Osteoblast (primary cell): ENCODE measurements at regions not wholly inside any gene's neighbourhood (a gene's known extent, or its start where the extent isn't known, plus 50 kb on each side); places are given as distances from the start of the nearest gene placed in this dataset.

Source experiments
- DNase-seq: peaks from one replicate; pipeline ENCODE4 v3.0.0; 2011; ENCODE audit warnings: low spot score, mixed read lengths; ENCODE audit not compliant: insufficient read length; ENCODE audit errors: missing footprints
- H2AFZ ChIP-seq: 2 replicates; pipeline ENCODE4 v1.6.0; 2011; ENCODE audit warnings: mild to moderate bottlenecking, low read length
- H3K27ac ChIP-seq: 2 replicates; pipeline ENCODE4 v1.5.1; 2011; ENCODE audit warnings: mild to moderate bottlenecking, low read depth, low read length, moderate library complexity
- H3K27me3 ChIP-seq: 2 replicates; pipeline ENCODE4 v1.6.0; 2012; ENCODE audit warnings: mild to moderate bottlenecking, control low read depth, inconsistent platforms, low read length, moderate library complexity; ENCODE audit not compliant: insufficient read depth
- H3K36me3 ChIP-seq: 2 replicates; pipeline ENCODE4 v1.5.1; 2011; ENCODE audit warnings: mild to moderate bottlenecking, low read length, control low read depth, moderate library complexity; ENCODE audit not compliant: insufficient read depth
- H3K4me1 ChIP-seq: 2 replicates; pipeline ENCODE4 v1.5.1; 2011; ENCODE audit warnings: mild to moderate bottlenecking, low read length, control low read depth, moderate library complexity; ENCODE audit not compliant: insufficient read depth
- H3K4me2 ChIP-seq: 2 replicates; pipeline ENCODE4 v1.6.0; 2011; ENCODE audit warnings: mild to moderate bottlenecking, low read length; ENCODE audit not compliant: insufficient read depth
- H3K4me3 ChIP-seq: fragments of 200-600 bp; sonication (generic); 3 replicates; pipeline ENCODE4 v1.5.1; 2012; ENCODE audit warnings: mild to moderate bottlenecking, low read length, inconsistent platforms; ENCODE audit not compliant: insufficient read depth
- H3K79me2 ChIP-seq: 2 replicates; pipeline ENCODE4 v1.6.0; 2012; ENCODE audit warnings: mild to moderate bottlenecking, low read length, control low read depth, inconsistent platforms; ENCODE audit not compliant: insufficient read depth
- H3K9me3 ChIP-seq: 2 replicates; pipeline ENCODE4 v1.5.1; 2011; ENCODE audit warnings: low read depth, low read length, control low read depth
- H4K20me1 ChIP-seq: 2 replicates; pipeline ENCODE4 v1.6.0; 2012; ENCODE audit warnings: mild to moderate bottlenecking, low read length, control low read depth; ENCODE audit not compliant: insufficient read depth
- CTCF ChIP-seq: IDR thresholded peaks from 2 replicates; pipeline ENCODE4 v1.5.1; 2011; ENCODE audit warnings: mild to moderate bottlenecking, low read depth, low read length, moderate library complexity; ENCODE audit errors: extremely low read depth

- Histone ChIP-seq H3K27ac (no peak overlapping the region), H3K36me3 (no peaks in the 10 kb centered on the region), H3K9me3 (peaks cover 2% of the 10 kb centered on the region), H3K27me3 (no peaks in the 10 kb centered on the region), H4K20me1 (no peaks in the 10 kb centered on the region), H3K4me2 (no peak overlapping the region), H3K4me3 (no peak overlapping the region), H3K79me2 (no peaks in the 10 kb centered on the region), H2AFZ (no peak overlapping the region), H3K4me1 (no peaks in the 10 kb centered on the region)
- no peak for TF ChIP-seq CTCF
- peak; percentile 65 for DNase-seq
Observed at GRCh38 chr20:21900431-21900830, 195.0 kb downstream of the PAX1 start.

DNA sequence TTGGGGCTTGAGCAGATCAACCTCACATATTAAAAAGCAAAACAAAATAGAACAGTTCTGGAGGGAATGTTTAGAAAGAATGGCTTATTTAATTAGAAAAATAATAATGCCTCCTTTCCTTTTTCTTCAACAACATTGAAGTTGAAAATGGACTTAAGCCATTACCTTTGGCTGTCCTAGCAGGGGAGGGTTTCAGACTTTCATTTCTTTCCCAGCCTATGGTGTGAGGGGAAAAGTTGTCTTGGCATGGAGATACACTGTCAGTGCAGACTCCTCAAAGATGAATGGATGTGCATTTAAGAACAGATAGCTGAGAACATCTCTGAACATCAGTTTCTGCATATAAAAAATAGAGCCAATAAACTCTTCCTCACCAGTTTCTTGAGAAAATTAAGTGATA is 169.5 kb downstream of the PAX1 start:
- Histone ChIP-seq H3K9me3 (no peaks in the 10 kb centered on the region), H3K4me2 (no peak overlapping the region), H3K36me3 (no peaks in the 10 kb centered on the region), H3K27me3 (no peaks in the 10 kb centered on the region), H4K20me1 (no peaks in the 10 kb centered on the region), H3K4me1 (no peaks in the 10 kb centered on the region), H3K4me3 (no peak overlapping the region), H2AFZ (no peak overlapping the region), H3K79me2 (no peaks in the 10 kb centered on the region), H3K27ac (no peak overlapping the region)
- no peak for DNase-seq
- no peak for TF ChIP-seq CTCF

DNA sequence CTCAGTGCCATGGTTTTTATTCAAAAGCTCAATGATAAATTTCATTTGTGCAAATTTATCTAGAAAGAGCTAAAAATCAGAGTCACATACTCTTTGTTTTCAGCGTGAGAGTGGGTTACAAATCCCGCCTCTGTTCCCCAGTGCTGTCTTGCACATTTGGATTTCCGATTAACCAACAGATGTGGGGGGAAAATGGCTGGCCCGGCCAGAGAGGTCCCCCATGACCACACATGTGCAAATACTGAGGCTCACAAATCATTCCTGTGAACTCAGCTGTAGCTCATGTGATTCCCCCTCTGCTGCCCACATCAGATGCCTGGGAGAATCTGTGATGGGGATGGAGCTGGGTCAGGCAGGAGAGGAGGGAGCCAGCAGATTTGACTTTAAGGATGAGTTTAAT is 168.7 kb downstream of the PAX1 start:
- H3K36me3 ChIP-seq, result no peaks in the 10 kb centered on the region
- no peak for TF ChIP-seq CTCF
- H3K4me3 ChIP-seq, result no peak overlapping the region

DNA sequence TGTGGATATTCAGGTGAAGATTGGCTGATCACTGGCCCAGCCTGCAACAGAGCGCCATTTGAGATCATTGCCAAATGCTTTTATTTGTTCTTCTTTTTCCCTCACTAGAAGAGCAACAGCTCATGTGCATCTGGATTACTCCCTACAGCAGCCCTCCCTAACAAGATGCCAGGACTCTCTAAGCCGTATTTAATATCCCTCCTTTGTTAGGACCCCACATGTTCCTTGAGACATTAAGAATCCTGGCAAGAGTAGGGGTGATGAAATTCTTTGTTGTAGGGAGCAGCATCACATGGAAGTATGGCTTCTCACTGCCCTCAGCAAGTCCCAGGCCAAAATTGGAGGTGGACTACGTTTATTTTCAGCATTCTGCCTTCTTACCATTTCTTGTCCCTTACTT is 167.8 kb downstream of the PAX1 start:
- no peaks in the 10 kb centered on the region for H3K27me3 ChIP-seq
- DNase-seq, result no peak
- no peaks in the 10 kb centered on the region for H3K79me2 ChIP-seq
- H3K4me1 ChIP-seq, result no peaks in the 10 kb centered on the region
- no peak overlapping the region for H3K4me3 ChIP-seq
- no peaks in the 10 kb centered on the region for H3K9me3 ChIP-seq
- H3K36me3 ChIP-seq, result no peaks in the 10 kb centered on the region
- H3K27ac ChIP-seq, result no peak overlapping the region
- no peak for TF ChIP-seq CTCF
- no peak overlapping the region for H3K4me2 ChIP-seq
- no peaks in the 10 kb centered on the region for H4K20me1 ChIP-seq
- H2AFZ ChIP-seq, result no peak overlapping the region

More for the DNA sequence above, 168.7 kb downstream of the PAX1 start:
- Histone ChIP-seq H3K4me2 (no peak overlapping the region), H3K27me3 (no peaks in the 10 kb centered on the region), H2AFZ (no peak overlapping the region), H3K9me3 (no peaks in the 10 kb centered on the region), H3K4me1 (no peaks in the 10 kb centered on the region), H4K20me1 (no peaks in the 10 kb centered on the region), H3K27ac (no peak overlapping the region), H3K79me2 (no peaks in the 10 kb centered on the region)
- no peak for DNase-seq
